Activated CD4-positive, alpha-beta T cell treated with anti-CD3 and anti-CD28 coated beads for 48 hours (primary cell): ENCODE measurements at regions not wholly inside any gene's neighbourhood (a gene's known extent, or its start where the extent isn't known, plus 50 kb on each side); places are given as distances from the start of the nearest gene placed in this dataset.
"Not testable (repeated sequence)": the region's sequence is repeated elsewhere in the genome, so short reads cannot be mapped to it uniquely, and the experiment has no call there.

Experiments used
- DNase-seq: peaks from one replicate; pipeline ENCODE4 v3.0.0-alpha.2; 2020

GRCh38 chr6:170006900-170007467 is 255.6 kb downstream of the ERMARD start:
- no peak for DNase-seq

- no peak for DNase-seq
Measured at GRCh38 chr6:170006071-170006899, 254.9 kb downstream of the ERMARD start.

GRCh38 chr6:170005665-170006064 is 254.2 kb downstream of the ERMARD start:
- no peak for DNase-seq

GRCh38 chr6:170004585-170005210 is 253.3 kb downstream of the ERMARD start:
- no peak for DNase-seq

- no peak for DNase-seq
Measured at GRCh38 chr6:170003451-170004160, 252.2 kb downstream of the ERMARD start.

- DNase-seq, result no peak
Measured at GRCh38 chr6:170003027-170003426, 251.6 kb downstream of the ERMARD start.

- DNase-seq, result not testable (repeated sequence)
Measured at GRCh38 chr6:170001782-170002181, 250.4 kb downstream of the ERMARD start.

GRCh38 chr6:170000071-170000843 is 248.8 kb downstream of the ERMARD start:
- DNase-seq, result no peak

- no peak for DNase-seq
Measured at GRCh38 chr6:169999367-169999766, 247.9 kb downstream of the ERMARD start.

- no peak for DNase-seq
Measured at GRCh38 chr6:169998457-169998856, 247.0 kb downstream of the ERMARD start.

- no peak for DNase-seq
Measured at GRCh38 chr6:169997930-169998218, 246.5 kb downstream of the ERMARD start.

GRCh38 chr6:169997187-169997929 is 245.9 kb downstream of the ERMARD start:
- no peak for DNase-seq

- no peak for DNase-seq
Measured at GRCh38 chr6:169996378-169997051, 245.1 kb downstream of the ERMARD start.

GRCh38 chr6:169994739-169995138 is 243.3 kb downstream of the ERMARD start:
- no peak for DNase-seq

- no peak for DNase-seq
Measured at GRCh38 chr6:169993861-169994481, 242.5 kb downstream of the ERMARD start.

- DNase-seq, result no peak
Measured at GRCh38 chr6:169991913-169992312, 240.5 kb downstream of the ERMARD start.

GRCh38 chr6:169991031-169991390 is 239.6 kb downstream of the ERMARD start:
- DNase-seq, result no peak

GRCh38 chr6:169990095-169991030 is 238.9 kb downstream of the ERMARD start:
- DNase-seq, result peak; percentile 77

GRCh38 chr6:169989594-169989993 is 238.2 kb downstream of the ERMARD start:
- DNase-seq, result no peak
